Muscle of leg (tissue), 3 donors: ENCODE measurements at regions not wholly inside any gene's neighbourhood (a gene's known extent, or its start where the extent isn't known, plus 50 kb on each side); places are given as distances from the start of the nearest gene placed in this dataset.

Experiments used
- DNase-seq: peaks from one replicate; pipeline ENCODE4 v3.0.0; 2013
- H3K27ac ChIP-seq: one replicate; pipeline ENCODE4 v1.5.1; 2013; ENCODE audit warnings: mild to moderate bottlenecking, low read length, control low read depth
- H3K27me3 ChIP-seq: one replicate; pipeline ENCODE4 v1.6.1; 2013; ENCODE audit warnings: low read length; ENCODE audit not compliant: control insufficient read depth, insufficient read depth
- H3K36me3 ChIP-seq: one replicate; pipeline ENCODE4 v1.6.1; 2013; ENCODE audit warnings: low read length; ENCODE audit not compliant: control insufficient read depth, insufficient read depth
- H3K4me1 ChIP-seq: one replicate; pipeline ENCODE4 v1.6.1; 2013; ENCODE audit warnings: low read length; ENCODE audit not compliant: control insufficient read depth, insufficient read depth
- H3K4me3 ChIP-seq: one replicate; pipeline ENCODE4 v1.5.1; 2013; ENCODE audit warnings: low read length, control low read depth
- H3K9me3 ChIP-seq: replicated peaks from 2 replicates; pipeline ENCODE4 v1.6.1; 2013; ENCODE audit warnings: low read depth, low read length; ENCODE audit not compliant: control insufficient read depth
- WGBS: methylation state at CpG from one replicate; pipeline ENCODE4 v1.1.5; 2013; ENCODE audit warnings: missing lambda C conversion rate; ENCODE audit not compliant: insufficient coverage; 5-methylcytosine and 5-hydroxymethylcytosine counted together

DNA sequence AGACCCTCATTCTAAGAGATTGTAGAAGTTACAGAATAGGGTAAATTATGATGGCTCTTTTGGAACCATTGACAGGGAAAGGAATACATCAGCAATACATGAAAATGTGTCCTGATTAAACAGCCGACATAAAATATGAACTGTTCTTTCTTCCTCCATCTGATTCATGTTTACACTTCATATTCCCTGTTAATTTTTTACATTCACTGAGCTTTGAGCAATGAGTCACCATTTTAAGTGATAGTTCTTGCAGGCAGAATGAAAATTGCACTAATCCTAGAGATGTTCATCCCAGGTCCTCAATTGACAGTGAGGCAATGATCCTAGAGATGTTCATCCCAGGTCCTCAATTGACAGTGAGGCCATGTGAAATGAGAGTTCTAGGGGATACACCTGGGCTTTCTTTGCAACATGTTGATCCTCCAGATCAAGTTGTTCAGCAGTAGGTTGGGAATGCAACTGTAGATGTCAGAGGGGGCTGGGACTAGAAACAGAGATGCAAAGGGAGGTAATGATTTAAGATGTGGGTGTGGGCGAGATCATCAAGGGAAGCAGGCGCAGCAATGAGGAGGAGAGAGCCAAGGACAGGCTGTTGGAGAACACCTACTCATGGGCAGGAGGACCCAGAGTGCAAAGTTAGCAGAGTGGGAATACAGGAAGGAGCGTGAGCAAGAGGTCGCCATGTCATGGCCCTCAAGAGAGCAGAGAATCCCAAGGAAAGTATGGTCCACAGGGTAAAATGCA lies 138.7 kb downstream of the ZNF365 start:
- no peaks in the 10 kb centered on the region for H3K27me3 ChIP-seq
- WGBS = 86% methylated on average over 4 of the region's 5 CpGs
- no peaks in the 10 kb centered on the region for H3K4me1 ChIP-seq
- H3K27ac ChIP-seq = no peak overlapping the region
- no peaks in the 10 kb centered on the region for H3K9me3 ChIP-seq
- no peak overlapping the region for H3K4me3 ChIP-seq
- no peak for DNase-seq
- no peaks in the 10 kb centered on the region for H3K36me3 ChIP-seq

DNA sequence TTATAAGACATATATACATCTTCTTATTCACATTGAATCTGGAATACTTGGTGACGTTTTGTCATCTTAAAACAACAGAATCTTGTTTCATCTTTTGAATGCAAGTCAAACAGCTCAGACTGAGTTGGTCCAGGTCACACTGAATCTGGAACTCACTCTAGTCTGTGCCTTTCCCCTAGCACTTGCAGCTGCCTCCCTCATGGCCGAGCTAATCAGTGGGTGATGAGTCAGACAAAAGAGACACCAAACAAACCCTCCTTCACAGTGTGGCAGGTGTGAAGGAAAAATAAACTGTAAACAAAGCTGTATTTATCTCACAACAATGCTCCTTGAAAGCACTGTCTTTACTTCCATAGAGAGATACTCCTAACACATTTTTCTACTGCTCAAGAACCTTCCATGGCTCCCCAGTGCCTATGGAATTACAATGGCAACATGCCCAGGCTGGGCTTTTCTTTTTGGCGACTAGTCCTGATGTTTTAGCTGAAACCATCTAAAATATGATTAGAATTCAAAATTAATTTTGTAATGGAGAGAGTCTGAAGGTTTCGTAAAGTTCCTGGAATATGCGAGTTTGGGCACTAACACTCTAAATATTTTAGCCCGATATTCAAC lies 140.0 kb downstream of the ZNF365 start:
- H3K27ac ChIP-seq = no peak overlapping the region
- H3K36me3 ChIP-seq = no peaks in the 10 kb centered on the region
- no peak for DNase-seq
- no CpG with 5 or more reads among the region's 6 CpGs for WGBS
- H3K9me3 ChIP-seq = no peaks in the 10 kb centered on the region
- H3K27me3 ChIP-seq = no peaks in the 10 kb centered on the region
- H3K4me3 ChIP-seq = no peak overlapping the region
- H3K4me1 ChIP-seq = no peaks in the 10 kb centered on the region

DNA sequence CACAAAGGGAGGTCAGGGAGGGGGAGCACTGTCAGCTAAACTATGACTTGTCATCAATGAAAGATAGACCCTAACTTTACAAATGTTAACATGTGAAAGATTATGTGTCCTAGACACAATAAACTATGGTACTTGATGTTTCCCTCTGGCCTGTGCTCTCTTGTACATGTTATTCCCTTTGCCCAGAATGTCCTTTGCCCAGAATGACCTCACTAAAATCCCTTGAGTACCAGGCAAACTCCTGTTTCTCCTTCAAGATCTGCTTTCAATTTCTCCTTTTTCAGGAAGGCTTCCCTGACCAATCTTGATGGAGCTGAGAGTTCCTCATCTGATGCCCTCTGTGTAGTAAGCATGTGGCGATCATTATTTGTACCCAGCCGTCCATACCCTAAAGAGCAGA lies 143.1 kb downstream of the ZNF365 start:
- no peaks in the 10 kb centered on the region for H3K4me1 ChIP-seq
- no CpG with 5 or more reads among the region's 2 CpGs for WGBS
- DNase-seq = no peak
- H3K27ac ChIP-seq = no peak overlapping the region
- no peaks in the 10 kb centered on the region for H3K27me3 ChIP-seq
- H3K9me3 ChIP-seq = no peaks in the 10 kb centered on the region
- no peak overlapping the region for H3K4me3 ChIP-seq
- H3K36me3 ChIP-seq = no peaks in the 10 kb centered on the region

DNA sequence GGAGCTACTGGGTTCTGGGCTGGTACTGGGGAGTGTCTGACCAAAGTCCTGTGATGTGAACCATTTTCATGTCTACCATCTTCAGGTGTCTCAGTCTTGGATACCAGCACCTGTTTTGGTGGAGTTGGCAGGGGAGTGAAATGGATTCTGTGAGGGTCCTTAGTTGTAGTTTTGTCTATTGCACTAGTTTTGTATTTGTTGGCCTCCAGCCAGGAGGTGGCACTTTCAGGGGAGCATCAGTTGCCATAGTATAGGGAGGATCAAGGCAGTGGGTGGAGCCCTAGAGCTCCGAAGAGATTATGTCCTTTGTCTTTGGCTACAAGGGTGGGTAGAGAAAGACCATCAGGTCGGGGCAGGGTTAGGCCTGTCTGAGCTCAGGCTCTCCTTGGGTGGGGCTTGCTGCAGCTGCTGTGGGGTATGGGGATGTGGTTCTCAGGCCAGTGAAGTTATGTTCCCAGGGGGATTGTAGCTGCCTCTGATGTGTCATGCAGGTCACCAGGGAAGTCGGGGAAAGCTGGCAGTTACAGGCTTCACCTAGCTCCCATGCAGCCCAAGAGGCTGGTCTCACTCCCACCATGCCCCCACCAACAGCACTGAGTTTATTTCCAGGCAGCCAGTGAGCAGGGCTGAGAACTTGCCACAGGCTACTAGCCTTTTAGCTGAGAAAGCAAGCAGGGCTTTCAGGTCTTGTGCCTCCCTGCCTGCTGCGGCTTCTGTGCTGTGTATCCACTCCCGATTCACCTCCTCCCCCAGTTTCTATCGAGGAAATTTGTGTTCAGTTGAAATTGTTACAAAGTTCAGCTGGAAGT lies 153.1 kb downstream of the ZNF365 start:
- Histone ChIP-seq H3K27me3 (no peaks in the 10 kb centered on the region), H3K27ac (no peak overlapping the region), H3K4me3 (no peak overlapping the region), H3K9me3 (no peaks in the 10 kb centered on the region), H3K4me1 (peaks cover 8% of the 10 kb centered on the region), H3K36me3 (no peaks in the 10 kb centered on the region)
- DNase-seq = no peak
- WGBS = 79% methylated on average over 3 of the region's 6 CpGs

DNA sequence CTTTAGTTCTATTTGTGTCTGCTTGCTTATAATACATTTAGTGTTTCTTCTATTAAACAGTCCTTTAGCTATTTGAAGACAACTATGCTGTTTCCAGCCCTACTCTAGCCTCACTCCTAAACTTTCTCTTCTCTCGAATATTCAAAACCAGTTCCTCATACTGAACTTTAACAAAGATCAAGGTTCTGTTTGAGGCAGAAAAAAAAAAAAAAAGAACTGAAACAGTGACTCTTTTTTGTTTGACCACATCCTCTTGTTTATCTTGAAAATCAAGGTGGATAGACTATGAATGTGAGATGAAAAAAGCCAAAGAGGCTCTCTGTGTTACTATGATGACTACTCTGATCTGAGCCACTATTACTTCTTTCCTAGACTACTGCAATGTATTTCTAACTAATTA lies 154.3 kb downstream of the ZNF365 start:
- peak; percentile 18 for DNase-seq
- H3K9me3 ChIP-seq = no peaks in the 10 kb centered on the region
- H3K27ac ChIP-seq = no peak overlapping the region
- H3K4me1 ChIP-seq = peaks cover 8% of the 10 kb centered on the region
- WGBS = no CpG with 5 or more reads among the region's 1 CpG
- no peaks in the 10 kb centered on the region for H3K36me3 ChIP-seq
- H3K27me3 ChIP-seq = no peaks in the 10 kb centered on the region
- H3K4me3 ChIP-seq = no peak overlapping the region

DNA sequence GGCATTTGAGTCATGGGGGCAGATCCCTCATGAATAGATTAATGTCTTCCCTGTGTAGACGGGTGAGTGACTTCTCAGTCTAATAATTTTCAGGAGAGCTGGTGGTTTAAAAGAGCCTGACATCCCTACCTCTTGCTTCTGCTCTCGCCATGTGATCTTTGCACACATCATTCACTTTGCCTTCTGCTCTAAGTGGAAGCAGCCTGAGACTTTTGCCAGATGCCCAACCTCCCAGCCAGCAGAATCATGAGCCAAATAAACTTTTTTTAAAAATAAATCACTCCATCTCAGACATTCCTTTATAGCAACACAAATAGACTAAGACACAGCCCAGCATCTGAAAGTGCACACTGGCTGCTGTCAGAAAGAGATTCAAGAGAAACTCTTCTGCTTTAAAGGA lies 155.2 kb downstream of the ZNF365 start:
- Histone ChIP-seq H3K36me3 (no peaks in the 10 kb centered on the region), H3K27ac (no peak overlapping the region), H3K9me3 (no peaks in the 10 kb centered on the region), H3K4me1 (peaks cover 8% of the 10 kb centered on the region), H3K27me3 (no peaks in the 10 kb centered on the region), H3K4me3 (no peak overlapping the region)
- no CpG with 5 or more reads among the region's 2 CpGs for WGBS
- DNase-seq = no peak

DNA sequence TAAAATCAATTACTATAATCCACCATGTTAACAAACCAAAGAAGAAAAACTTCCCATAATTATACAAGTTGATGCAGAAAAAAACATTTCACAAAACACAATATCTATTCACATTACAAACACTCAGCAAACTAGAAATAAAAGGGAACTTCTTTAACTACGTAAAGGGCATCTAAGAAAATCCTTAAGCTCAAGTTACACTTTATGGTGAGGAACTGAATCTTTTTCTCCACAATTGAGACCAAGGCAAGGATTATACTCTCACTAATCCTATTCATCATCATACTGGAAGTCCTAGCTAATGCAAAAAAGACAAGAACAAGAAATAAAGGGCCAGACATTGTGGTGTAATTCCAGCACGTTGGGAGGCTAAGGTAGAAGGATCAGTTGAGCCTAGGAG lies 159.9 kb downstream of the ZNF365 start:
- no CpG with 5 or more reads among the region's 2 CpGs for WGBS
- no peaks in the 10 kb centered on the region for H3K9me3 ChIP-seq
- DNase-seq = peak; percentile 18
- no peaks in the 10 kb centered on the region for H3K4me1 ChIP-seq
- H3K4me3 ChIP-seq = no peak overlapping the region
- no peaks in the 10 kb centered on the region for H3K36me3 ChIP-seq
- no peak overlapping the region for H3K27ac ChIP-seq
- H3K27me3 ChIP-seq = no peaks in the 10 kb centered on the region

DNA sequence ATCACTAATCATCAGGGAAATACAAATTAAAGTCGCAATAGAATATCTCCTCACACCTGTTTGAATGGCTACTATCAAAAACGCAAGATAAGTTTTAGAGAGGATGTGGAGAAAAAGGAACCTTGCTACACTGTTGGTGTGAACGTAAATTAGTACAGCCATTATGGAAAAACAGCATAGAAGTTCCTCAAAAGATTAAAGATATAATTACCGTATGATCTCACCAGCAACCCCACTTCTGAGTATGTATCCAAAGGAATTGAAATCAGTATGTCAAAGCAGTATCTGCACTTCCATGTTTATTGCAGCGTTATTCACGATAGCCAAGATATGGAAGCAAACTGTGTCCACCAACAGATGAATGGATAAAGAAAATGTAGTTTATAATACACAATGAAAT lies 164.4 kb downstream of the ZNF365 start:
- H3K4me3 ChIP-seq = no peak overlapping the region
- H3K4me1 ChIP-seq = no peaks in the 10 kb centered on the region
- WGBS = no CpG with 5 or more reads among the region's 6 CpGs
- H3K27me3 ChIP-seq = no peaks in the 10 kb centered on the region
- H3K9me3 ChIP-seq = no peaks in the 10 kb centered on the region
- H3K27ac ChIP-seq = no peak overlapping the region
- DNase-seq = peak; percentile 38
- no peaks in the 10 kb centered on the region for H3K36me3 ChIP-seq

DNA sequence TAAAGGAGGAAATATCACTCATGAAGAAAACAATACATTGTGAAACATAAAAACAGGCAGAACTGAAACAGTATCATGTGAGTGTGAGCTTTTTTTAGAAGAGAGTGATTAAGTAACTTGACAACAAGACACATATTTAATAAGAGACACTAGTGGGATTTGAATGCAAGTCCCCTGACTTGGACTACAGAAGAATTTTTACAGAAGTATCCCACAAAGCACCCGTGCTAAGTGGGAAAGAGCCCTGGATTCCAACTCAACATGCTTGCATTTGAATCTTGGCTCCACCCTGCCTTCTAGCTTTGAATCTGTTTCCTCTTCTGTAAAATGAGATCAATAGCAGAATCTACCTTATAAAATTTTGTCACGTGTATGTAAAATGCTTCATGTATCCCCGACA lies 166.2 kb downstream of the ZNF365 start:
- H3K27ac ChIP-seq = no peak overlapping the region
- peak; percentile 46 for DNase-seq
- H3K4me1 ChIP-seq = no peaks in the 10 kb centered on the region
- H3K36me3 ChIP-seq = no peaks in the 10 kb centered on the region
- no peaks in the 10 kb centered on the region for H3K9me3 ChIP-seq
- H3K27me3 ChIP-seq = no peaks in the 10 kb centered on the region
- no CpG with 5 or more reads among the region's 3 CpGs for whole genome bisulfite sequencing
- no peak overlapping the region for H3K4me3 ChIP-seq

DNA sequence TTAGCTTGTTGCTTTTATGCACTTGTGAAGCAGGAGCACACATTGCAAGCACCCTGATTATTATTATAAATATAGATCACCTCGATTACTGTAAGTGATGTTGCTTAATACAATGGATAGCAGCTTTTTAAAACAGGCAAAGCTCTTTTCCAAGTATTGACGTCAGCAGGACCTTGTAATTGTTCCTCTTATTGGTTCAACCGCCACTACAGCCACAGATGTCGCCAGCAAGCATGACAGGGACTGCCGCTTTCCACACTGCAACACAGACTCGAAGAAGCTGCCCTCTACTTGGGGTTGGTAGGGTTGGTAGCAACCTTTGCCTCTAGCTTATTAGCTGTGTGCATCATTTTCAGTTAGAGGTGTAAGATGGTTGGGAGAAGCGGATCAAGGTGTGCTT lies 167.6 kb downstream of the ZNF365 start:
- Histone ChIP-seq H3K4me3 (no peak overlapping the region), H3K27me3 (no peaks in the 10 kb centered on the region), H3K4me1 (no peaks in the 10 kb centered on the region), H3K9me3 (no peaks in the 10 kb centered on the region), H3K36me3 (no peaks in the 10 kb centered on the region), H3K27ac (no peak overlapping the region)
- no CpG with 5 or more reads among the region's 7 CpGs for WGBS
- DNase-seq = peak; percentile 60
